Testis (tissue), 2 donors: ENCODE measurements at regions not wholly inside any gene's neighbourhood (a gene's known extent, or its start where the extent isn't known, plus 50 kb on each side); places are given as distances from the start of the nearest gene placed in this dataset.

Experiments used
- CTCF ChIP-seq, 3 experiments: fragments of 450-650 bp in 2 of 3; fragments of 200-600 bp in 1 of 3; sonication (generic) in 1 of 3; IDR thresholded peaks; one replicate each; pipeline ENCODE4 v1.5.1; 2016 to 2019; ENCODE audit warnings: antibody characterized with exemption in 3 of 3, mild to moderate bottlenecking in 2 of 3, moderate library complexity in 1 of 3
- POLR2A ChIP-seq: fragments of 450-650 bp; IDR thresholded peaks from one replicate; pipeline ENCODE4 v1.6.1; 2017; ENCODE audit warnings: antibody characterized with exemption, mild to moderate bottlenecking, moderate library complexity

- TF ChIP-seq CTCF (IDR thresholded peaks at IDR 0.05): no peak
- TF ChIP-seq POLR2A: no peak
Observed at GRCh38 chr21:27258742-27259448, 292.0 kb upstream of the ADAMTS5 start.
